ENCODE measurements at regions not wholly inside any gene's neighbourhood (a gene's known extent, or its start where the extent isn't known, plus 50 kb on each side); places are given as distances from the start of the nearest gene placed in this dataset.
"Not testable (repeated sequence)": the region's sequence is repeated elsewhere in the genome, so short reads cannot be mapped to it uniquely, and the experiment has no call there.

DNA sequence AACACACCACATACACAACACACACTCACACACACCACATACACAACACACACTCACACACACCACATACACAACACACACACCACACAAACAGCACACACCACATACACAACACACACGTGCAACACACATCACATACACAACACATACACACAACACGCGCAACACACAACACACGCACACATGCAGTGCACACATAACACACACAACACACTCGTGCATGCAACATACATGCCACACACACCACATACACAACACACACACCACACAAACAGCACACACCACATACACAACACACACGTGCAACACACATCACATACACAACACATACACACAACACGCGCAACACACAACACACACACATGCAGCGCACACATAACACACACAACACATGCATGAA is 192.8 kb downstream of the C16orf95 start:
- not testable (repeated sequence) for DNase-seq

GRCh38 chr16:87125206-87126155 is 191.7 kb downstream of the C16orf95 start:
- DNase-seq: no peak

- DNase-seq: no peak
Observed at GRCh38 chr16:87126403-87127025, 190.7 kb downstream of the C16orf95 start.

GRCh38 chr16:87127061-87127765 is 190.0 kb downstream of the C16orf95 start:
- no peak for DNase-seq

DNA sequence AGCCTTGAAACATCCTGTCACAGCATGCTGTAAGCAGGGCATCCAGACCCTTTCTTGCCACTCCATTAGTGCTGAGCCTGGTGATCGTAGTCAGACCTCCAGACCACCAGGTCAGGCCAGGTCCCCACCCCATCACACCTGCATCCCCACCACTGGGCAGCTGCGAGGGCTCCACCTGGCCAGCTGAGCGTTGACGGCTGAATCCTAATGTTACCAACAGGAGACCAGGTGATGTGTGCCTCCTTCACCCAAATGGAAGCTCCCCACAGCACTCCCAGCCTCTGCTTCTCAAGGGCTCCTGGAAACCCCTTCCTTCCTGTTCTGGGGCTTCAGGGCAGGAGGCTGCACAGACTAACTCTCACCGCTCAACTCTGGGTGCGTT is 189.4 kb downstream of the C16orf95 start:
- DNase-seq: no peak

- no peak for DNase-seq
Observed at GRCh38 chr16:87129771-87130170, 187.4 kb downstream of the C16orf95 start.

- no peak for DNase-seq
Observed at GRCh38 chr16:87131061-87131995, 185.9 kb downstream of the C16orf95 start.

GRCh38 chr16:87131996-87132345 is 185.2 kb downstream of the C16orf95 start:
- no peak for DNase-seq

DNA sequence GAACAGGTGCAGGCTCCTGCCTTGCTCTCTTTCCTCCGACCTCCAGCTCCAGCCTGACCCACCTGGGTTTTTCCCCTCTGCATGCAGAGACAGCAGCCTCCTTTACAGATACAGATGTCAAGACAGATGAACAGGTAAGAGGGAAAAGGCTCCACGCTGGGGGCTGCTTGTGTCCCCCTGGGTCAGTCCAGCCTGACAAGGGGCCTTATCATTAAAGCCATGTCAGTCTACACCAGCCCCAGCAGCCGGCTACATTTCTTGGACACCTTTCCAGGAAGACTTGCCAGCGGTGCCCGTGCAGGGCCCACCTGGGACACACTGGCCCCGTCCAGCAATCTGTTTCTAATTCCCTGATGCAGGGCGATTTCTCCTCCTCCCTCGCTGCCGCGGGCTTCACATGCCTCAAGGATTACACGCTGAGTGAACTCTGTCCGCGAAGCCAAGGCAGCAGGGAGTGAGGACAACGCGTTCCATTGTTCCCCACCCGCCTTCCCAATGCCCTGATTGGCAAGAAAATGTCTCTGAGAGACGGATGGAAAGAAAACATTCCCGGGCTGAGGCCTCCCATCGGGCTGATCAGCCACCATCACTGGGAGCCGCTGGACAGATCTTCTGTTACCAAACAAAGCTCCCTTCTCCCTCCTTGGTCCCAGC is 184.7 kb downstream of the C16orf95 start:
- no peak for DNase-seq

- DNase-seq: no peak
Observed at GRCh38 chr16:87133112-87133850, 183.9 kb downstream of the C16orf95 start.

DNA sequence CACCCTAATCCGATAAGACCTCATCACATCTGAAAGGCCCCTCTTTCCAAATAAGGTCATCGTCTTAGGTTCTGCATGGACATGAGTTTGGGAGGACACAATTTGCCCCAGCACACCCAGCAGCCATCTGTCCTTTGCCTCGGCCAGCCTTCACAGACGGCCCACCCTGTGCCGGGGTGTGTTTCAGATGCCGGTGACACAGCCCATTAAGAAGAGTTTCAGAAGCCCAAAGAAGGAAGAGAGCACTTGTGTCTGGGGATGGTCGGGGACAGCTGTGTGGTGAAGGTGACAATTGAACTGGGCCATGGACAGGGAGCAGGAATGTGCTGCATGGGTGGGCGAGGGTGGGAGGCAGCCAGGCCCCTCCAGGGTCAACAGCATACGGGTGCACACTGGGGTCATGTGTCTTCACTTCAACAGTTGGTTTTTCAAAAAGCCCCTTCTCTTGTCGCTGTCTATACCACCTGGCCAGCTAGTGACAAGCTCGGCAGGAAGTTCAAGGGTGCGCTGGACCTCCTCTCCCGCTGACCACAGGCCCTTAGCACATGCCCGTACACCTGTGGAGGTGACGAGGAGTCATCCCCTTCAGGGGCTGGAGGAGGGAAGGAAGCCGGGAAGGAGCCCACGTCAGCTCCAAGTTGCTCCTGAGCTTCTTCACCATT is 183.1 kb downstream of the C16orf95 start:
- DNase-seq: no peak

GRCh38 chr16:87134628-87134995 is 182.6 kb downstream of the C16orf95 start:
- DNase-seq: no peak

DNA sequence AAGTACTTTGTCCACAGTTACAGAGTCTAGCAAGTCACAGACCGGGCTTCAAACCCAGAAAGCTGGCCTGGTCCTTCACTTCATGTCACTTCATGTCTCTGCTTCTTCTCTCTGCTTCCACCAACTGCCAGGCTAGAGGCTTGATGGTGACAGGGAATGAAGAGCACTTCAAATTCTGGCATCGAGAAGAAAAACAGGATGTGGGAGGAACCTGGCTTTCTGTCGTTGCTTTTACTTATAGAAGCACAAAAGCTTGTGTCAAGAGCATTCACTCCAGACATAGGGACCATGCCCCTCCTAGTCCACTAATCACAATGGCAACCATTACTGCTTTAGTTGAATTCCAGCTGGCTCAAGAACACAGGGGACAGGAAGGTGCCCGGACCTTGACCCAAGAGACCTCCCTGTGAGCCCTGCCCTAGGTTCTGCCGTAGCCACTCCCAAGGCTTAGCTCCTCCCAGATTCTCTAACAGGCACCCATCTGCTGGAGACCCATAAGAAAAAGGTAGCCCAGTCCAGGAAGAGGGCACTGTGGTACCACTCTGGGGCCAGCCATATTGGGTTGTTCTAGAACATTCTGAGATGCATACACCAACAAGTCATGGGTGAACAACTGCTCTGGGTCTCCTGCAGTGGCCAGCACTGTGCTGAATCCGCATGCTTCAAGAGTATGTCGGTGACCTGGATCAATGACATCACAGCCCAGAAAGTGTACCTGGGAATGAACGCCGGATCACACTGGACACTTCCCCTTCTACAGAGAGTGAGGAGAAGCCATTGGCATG is 181.8 kb downstream of the C16orf95 start:
- no peak for DNase-seq

DNA sequence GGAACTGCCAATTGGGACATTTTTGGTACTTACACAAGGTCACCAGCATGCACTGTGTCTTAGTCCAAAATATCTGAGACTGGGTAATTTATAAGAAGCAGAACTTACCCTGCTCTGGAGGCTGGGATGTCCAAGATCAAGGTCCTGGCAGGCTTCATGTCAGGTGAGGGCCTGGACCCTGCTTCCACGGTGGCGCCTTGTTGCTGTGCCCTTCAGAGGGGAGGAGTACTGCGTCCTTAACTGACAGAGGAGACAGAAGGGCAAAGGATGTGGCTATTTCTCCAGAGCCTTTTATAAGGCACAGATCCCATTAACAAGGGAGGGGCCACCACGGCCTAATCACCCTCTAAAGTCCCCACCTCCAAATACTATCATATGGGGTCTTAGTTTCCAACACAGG is 178.9 kb downstream of the C16orf95 start:
- no peak for DNase-seq

GRCh38 chr16:87138738-87139267 is 178.4 kb downstream of the C16orf95 start:
- no peak for DNase-seq

DNA sequence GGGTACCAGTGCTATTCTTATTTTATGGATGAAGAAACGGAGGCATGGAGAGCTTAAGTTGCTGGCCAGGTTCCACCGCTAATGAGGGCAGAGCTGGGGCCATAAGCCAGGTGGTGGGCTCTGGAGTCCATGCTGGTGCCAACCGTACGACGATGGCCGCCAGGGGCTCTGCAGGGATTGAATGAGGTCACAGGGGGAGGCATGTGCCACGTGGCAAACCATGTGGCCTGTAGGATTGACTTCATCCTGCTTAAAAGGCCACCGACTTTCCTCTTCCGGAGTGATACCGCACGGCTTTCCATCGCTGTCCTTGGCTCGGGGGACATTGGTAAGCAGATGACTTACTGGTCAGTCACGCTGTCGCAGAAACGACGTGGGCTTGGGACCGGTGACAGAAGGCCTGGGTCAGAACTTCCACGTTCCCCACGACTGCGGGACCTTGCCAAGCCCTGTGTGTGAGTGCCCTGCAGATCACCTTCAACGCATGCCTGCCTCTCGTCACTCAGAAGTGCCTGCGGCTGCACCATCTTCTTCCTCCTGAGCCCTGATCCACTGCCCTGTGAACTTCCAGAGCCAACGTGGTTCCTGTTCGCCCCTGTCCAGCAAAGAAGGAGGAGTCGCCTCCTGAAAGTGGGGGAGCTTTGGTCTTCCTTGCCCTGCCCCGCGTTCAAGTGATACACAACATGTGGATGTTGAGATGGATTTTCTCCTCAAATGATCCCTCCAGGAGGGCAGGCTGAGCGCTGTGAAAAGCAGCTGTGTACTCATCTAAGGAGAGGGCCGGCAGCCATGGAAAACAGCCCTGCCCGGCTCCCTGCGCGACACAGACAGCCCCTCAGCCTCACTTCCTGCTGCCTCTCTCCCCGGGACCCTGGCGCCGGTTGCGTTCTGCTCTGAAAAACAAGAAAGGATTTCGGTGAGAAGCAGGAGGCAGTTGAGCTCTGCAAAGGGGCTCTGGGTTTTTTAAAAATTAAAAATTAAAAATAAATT is 176.7 kb downstream of the C16orf95 start:
- DNase-seq: no peak

DNA sequence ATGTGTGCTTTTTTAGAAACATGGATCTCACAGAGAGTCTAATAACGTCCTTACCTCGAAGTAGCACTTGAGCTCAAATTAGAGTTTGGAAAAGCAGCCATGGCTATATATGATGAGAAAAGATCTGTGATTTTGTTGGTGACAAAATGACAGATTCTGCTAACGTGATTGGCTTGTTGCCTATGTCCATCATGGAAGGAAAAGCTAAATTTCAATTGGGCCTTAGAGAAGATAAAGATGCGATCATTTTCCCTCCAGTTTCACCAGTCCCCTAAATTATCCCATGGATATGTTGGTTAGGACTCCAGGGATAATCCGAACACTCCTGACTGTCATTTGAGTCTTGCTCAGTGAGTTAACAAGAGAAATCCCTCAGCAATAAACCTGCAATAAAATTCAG is 175.8 kb downstream of the C16orf95 start:
- no peak for DNase-seq

- DNase-seq: no peak
Observed at GRCh38 chr16:87143661-87144121, 173.5 kb downstream of the C16orf95 start.
